Stimulated activated CD4-positive, alpha-beta T cell treated with anti-CD3 and anti-CD28 coated beads, Interleukin-1b, Interleukin-23, amount 100 ng/mL, for 1 hour (primary cell): ENCODE measurements at regions not wholly inside any gene's neighbourhood (a gene's known extent, or its start where the extent isn't known, plus 50 kb on each side); places are given as distances from the start of the nearest gene placed in this dataset.

Experiments used
- DNase-seq, 2 donors: peaks; one replicate each; pipeline ENCODE4 v3.0.0-alpha.2; 2020; ENCODE audit warnings: low read depth in 2 of 2

DNA sequence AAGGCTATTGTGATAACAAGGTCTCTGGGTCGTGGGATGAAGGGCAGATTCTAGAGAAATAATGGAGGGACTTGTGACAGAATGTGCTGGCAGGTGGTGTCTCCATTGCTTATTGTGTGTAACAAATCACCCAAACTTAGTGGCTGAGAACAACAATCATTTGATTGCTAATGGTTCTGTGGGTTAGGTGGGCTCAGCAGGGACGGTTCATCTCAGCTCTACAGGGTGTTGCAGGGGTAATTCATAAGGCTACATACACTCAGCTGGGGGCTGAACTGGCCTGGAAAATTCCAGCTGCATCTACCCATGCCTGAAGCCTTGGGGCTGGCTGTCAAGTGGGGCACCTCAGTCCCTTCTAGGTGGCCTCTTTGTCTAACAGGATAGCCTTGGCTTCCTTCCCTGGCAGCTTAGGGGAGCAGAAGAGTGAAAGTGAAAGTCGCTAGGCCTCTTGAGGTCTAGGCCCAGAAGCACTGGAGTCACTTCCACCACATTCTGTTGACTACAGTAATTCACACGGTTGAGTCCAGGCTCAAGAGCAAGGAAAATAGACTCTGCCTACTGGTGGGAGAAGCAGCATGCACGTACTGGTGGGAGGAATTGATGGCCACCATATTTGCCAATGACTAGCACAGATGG lies 308.9 kb downstream of the MN1 start:
- no peak for DNase-seq

GRCh38 chr22:27493796-27494195 lies 307.8 kb downstream of the MN1 start:
- DNase-seq = no peak

GRCh38 chr22:27494785-27495184 lies 306.8 kb downstream of the MN1 start:
- DNase-seq = no peak

GRCh38 chr22:27495325-27495724 lies 306.2 kb downstream of the MN1 start:
- no peak for DNase-seq

GRCh38 chr22:27499121-27499520 lies 302.4 kb downstream of the MN1 start:
- no peak for DNase-seq

DNA sequence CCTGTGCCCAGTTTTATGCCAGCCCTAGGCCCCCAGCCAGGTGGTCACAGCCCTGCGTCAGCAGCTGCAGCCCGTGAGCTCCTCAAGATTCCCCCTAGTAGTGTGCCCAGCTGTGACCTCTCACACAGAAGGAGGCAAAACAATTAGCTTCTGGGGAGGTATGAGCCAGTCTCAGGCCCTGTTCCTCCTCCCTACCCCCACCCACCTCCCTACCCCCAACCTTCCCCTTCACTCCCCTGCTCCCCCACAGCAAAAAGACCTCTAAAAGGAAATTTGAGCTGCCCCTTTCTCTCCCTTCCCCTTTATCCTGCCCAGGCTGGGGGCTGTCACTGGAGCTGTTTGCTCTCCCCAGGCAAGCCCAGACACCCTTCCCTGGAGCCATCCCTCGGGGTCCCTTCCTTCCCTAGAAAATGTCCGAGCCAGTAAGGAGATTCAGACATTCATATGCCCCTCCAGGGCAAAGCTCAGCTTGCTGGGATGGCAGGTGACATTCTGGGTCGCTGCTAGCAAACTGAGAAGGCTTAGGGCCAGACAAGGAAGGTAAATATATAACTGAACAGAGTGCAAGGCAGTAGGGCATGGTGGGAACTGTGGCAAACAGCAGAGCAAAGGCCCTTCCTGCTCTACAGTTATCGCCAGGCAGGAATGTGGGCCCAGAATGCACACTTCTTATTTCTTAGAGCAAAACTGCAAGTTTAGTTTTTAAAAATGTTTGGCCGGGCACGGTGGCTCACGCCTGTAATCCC lies 300.2 kb downstream of the MN1 start:
- DNase-seq = no peak

- DNase-seq = no peak
Observed at GRCh38 chr22:27502327-27502726, 299.2 kb downstream of the MN1 start.

DNA sequence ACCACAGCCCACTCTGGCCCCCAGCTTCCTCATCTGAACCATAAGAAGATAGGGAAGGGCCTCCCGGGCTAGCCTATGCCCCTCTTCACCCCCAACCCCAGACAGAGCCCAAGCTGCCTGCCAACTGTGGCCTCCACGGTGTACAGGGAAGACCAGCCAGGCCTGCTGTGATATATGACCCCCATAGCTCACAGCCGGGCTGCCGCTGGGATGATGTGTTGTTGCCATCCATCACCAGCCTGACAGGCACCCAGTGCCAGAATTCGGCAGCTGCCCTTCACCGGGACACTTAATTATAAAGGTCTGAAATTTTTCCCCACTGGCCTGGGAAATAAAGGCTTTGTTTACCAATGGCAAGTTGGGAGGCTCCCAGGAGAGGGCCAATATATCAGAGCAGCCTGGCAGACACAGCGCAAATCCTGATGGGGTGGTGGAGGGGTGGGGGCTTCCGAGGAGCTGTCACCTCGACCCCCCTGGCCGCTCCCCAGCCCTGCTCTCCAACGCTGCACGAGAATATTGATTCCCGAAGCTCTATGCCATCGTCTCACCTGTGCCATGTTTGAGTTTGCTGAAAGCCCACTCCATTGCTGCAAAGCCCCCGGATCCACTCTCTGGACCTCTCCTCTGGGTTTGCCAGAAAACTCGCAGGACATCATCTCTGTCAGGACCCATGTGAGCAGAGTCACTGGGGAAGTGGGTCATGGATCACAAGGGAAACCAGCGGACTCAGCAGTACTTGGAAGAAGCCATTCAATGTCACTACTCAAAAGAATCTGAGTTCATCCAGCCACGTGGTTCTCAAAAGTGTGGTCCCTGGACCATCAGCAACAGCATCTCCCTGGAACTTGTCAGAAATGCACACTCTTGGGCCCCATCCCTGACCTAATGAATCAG lies 296.9 kb downstream of the MN1 start:
- no peak for DNase-seq

- DNase-seq = no peak
Observed at GRCh38 chr22:27507111-27507611, 294.4 kb downstream of the MN1 start.

DNA sequence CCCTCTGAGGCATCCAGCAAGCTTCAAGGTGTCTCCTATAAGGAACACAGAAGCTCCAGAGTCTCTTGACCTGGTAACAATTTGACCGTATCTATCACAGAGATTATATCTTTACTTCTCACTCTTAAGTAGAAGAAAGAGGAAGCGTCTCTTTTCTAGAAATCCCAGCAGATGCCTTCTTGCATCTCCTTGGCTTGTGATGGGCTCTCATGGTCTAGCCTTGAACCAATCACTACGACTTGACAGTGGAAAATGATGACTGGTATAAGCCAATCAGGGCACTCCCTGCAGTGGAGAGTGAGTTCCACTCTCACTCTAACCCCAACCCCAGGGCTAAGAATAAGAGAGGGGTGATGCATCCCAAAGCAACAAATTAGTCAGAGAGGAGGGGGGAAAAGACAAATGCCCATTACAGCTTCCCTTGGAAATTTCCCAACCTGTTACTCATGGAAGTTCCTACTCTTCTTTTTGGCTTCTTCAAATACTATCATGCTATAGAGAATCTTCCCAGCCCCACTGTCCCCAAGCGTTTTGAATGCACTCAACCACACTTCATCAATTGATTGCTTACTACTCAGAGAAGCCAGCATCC lies 293.5 kb downstream of the MN1 start:
- no peak for DNase-seq

GRCh38 chr22:27509132-27509920 lies 292.2 kb downstream of the MN1 start:
- no peak for DNase-seq

DNA sequence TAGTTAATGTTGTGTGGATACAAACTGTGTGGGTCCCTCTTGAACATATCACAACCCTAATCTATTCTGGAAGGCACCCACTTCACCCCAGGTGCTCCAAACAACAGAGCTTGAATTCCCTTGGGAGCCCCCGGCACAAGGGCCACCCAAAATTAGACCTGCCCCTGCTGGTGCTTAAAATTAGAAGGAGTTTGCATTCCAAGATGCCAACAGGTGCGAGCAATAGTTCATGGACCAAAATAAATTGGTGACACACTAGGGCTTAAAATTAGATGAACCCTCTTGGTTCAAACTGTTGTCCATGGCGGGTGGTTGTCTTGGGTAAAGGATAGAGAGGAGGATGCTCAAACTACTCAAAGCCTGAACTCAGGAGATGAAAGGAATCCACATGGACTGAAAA lies 291.5 kb downstream of the MN1 start:
- no peak for DNase-seq

DNA sequence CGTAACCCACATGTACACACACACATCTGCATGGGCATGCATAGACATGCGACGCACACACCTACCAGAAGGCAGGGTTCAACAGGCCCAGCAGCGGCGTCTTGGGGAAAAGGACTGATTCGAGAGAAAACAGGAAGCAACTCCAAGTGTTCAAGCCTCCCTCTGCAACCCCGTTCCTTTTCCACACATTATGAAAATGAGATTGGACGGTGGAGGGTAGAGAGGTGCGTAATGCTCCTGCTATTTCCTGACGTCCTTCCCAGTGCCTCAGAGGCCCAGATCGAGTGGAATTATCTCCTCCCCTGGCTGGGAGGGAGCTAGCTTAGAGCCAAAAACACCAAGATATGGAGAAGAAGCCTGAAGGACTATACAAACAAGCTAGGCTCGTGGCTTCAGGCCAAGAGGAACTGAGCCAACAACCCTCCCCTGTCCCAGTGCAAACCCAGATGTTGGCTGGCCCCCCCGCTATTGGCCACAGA lies 289.2 kb downstream of the MN1 start:
- no peak for DNase-seq

- DNase-seq = no peak
Observed at GRCh38 chr22:27513021-27513420, 288.5 kb downstream of the MN1 start.

GRCh38 chr22:27514601-27515523 lies 286.7 kb downstream of the MN1 start:
- DNase-seq = no peak

GRCh38 chr22:27517361-27518155 lies 284.0 kb downstream of the MN1 start:
- DNase-seq = no peak

DNA sequence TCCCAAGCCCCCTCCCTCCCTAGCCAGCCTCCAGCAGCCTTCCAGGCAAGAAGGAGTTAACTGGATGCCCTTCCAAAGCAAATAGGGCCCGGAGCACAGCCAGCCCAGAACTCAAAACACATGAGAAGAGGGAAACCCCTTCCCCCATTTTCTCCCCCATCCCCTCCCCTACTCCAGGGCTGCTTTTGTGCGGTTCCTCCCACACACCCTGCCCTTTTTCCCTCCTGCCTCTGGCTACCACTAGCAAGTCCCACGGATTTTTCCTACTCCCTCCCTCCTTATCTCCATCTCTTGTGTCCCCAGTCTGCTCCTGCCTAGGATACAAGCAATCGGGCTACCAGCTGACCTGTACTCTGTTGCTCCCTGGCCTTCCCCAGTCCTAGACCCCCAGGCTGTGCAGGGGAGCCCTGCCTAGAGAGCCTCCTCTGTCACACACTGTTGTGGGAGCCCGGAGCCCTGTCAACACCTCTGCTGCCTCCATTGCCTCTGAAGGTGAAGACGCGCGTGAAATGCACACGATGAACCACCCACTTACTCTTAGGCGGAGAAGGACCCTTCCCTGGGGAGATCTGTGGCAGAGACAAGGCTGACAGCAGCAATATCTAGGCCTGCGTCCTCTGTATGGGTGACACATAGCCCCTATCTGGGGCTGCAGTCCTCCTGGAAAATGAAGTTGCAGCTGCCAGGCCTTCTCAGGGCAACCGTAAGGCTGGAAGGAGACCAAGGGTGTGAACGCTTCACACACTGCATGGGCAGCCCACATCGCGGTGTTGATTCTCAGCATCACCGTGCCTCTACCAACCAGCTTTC lies 282.8 kb downstream of the MN1 start:
- no peak for DNase-seq

DNA sequence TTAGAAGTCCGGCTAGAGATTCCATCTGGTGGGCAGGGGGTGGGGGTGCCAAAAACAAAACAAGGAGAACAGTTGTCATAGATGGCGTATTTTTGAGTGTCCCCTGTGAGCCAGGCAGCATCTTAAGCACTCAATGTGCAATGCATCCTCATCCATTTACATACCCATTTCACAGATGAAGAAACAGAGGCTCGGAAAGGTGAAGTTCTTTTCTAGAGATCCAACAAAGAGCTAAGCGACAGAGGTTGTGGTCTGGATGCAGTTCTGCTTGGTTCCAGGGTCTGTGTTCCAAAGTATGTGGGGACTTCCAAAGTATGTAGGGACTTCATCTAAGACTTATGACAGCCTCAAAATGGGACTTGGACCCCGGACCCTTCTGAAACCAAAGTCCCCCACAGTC lies 277.8 kb downstream of the MN1 start:
- DNase-seq = no peak
